ENCODE measurements at regions not wholly inside any gene's neighbourhood (a gene's known extent, or its start where the extent isn't known, plus 50 kb on each side); places are given as distances from the start of the nearest gene placed in this dataset.
A peak's percentile ranks its signal among the peaks of the same experiment; 100 is the strongest.

GRCh38 chr11:104614117-104614680 is 284.1 kb downstream of the CASP12 start:
- POLR2A ChIA-PET, result interaction anchor here (0.6 kb wide), 1 partner anchor 186 kb away, joined by 3 read pairs; no protein-coding TSS in a partner anchor
- H3K4me1 ChIP-seq (ENCODE audit: insufficient read depth, low read length), result peaks cover 3% of the 10 kb centered on the region
- CTCF ChIA-PET, result no interaction called here
- no peaks in the 10 kb centered on the region for H3K36me3 ChIP-seq (ENCODE audit: insufficient read depth, low read length)
- H3K36me3 Mint-ChIP-seq (ENCODE audit: low read depth), result no peaks in the 10 kb centered on the region
- H3K27me3 Mint-ChIP-seq, result no peaks in the 10 kb centered on the region
- ATAC-seq (ENCODE audit: poor library complexity), result no peak
- no peak overlapping the region for H3K27ac ChIP-seq (ENCODE audit: low read depth in 1 of 2, low read length in 2 of 2)
- no peak for TF ChIP-seq CTCF (IDR thresholded peaks at IDR 0.05)
- intact Hi-C loops (cut with DNase I, micrococcal nuclease), result no loop called here
- no peaks in the 10 kb centered on the region for H3K27me3 ChIP-seq (ENCODE audit: control insufficient read depth in 1 of 2, insufficient read depth in 2 of 2, low read length in 2 of 2)
- H3K4me3 ChIP-seq (ENCODE audit: low read length), result no peak overlapping the region
- peaks cover 3% of the 10 kb centered on the region for H3K9me3 Mint-ChIP-seq
- no peak overlapping the region for H3K4me3 Mint-ChIP-seq
- no peaks in the 10 kb centered on the region for H3K9me3 ChIP-seq (ENCODE audit: control insufficient read depth in 1 of 2, insufficient read depth in 1 of 2, low read length in 2 of 2)
- peaks cover 9% of the 10 kb centered on the region for H3K4me1 Mint-ChIP-seq (ENCODE audit: low read depth)
- no peak overlapping the region for H3K27ac Mint-ChIP-seq
- no peak for DNase-seq

- Histone ChIP-seq H3K4me3 (ENCODE audit: low read length) (no peak overlapping the region), H3K36me3 (ENCODE audit: insufficient read depth, low read length) (no peaks in the 10 kb centered on the region), H3K27ac (ENCODE audit: low read depth in 1 of 2, low read length in 2 of 2) (no peak overlapping the region), H3K9me3 (ENCODE audit: control insufficient read depth in 1 of 2, insufficient read depth in 1 of 2, low read length in 2 of 2) (no peaks in the 10 kb centered on the region), H3K27me3 (ENCODE audit: control insufficient read depth in 1 of 2, insufficient read depth in 2 of 2, low read length in 2 of 2) (no peaks in the 10 kb centered on the region), H3K4me1 (ENCODE audit: insufficient read depth, low read length) (peaks cover 3% of the 10 kb centered on the region)
- POLR2A ChIA-PET, result interaction anchor here (0.7 kb wide), 1 partner anchor 94 kb away, joined by 3 read pairs; no protein-coding TSS in a partner anchor
- H3K27ac Mint-ChIP-seq, result no peak overlapping the region
- no peaks in the 10 kb centered on the region for H3K36me3 Mint-ChIP-seq (ENCODE audit: low read depth)
- TF ChIP-seq CTCF (IDR thresholded peaks at IDR 0.05), result no peak
- H3K4me3 Mint-ChIP-seq, result no peak overlapping the region
- no peaks in the 10 kb centered on the region for H3K27me3 Mint-ChIP-seq
- peaks cover 11% of the 10 kb centered on the region for H3K4me1 Mint-ChIP-seq (ENCODE audit: low read depth)
- no peak for ATAC-seq (ENCODE audit: poor library complexity)
- DNase-seq, result no peak
- CTCF ChIA-PET, result no interaction called here
- no peaks in the 10 kb centered on the region for H3K9me3 Mint-ChIP-seq
- intact Hi-C loops (cut with DNase I, micrococcal nuclease), result no loop called here
These were observed 287.6 kb downstream of the CASP12 start for GRCh38 chr11:104610635-104611034.

- POLR2A ChIA-PET, result interaction anchor here (0.6 kb wide), 3 partner anchors 163 to 1399 kb away, joined by 3 read pairs; no protein-coding TSS in a partner anchor
- Mint-ChIP-seq H3K27me3 (no peaks in the 10 kb centered on the region), H3K4me3 (no peak overlapping the region), H3K36me3 (ENCODE audit: low read depth) (no peaks in the 10 kb centered on the region), H3K4me1 (ENCODE audit: low read depth) (peaks cover 11% of the 10 kb centered on the region), H3K9me3 (no peaks in the 10 kb centered on the region), H3K27ac (no peak overlapping the region)
- CTCF ChIA-PET, result interaction anchor here (0.6 to 1.6 kb wide), 4 partner anchors 13 to 308 kb away, joined by 3 to 9 read pairs (median 4); no protein-coding TSS in a partner anchor
- DNase-seq, result peak in 13 of 14 experiments; percentile 7 to 73 (median 28)
- ATAC-seq (ENCODE audit: poor library complexity), result peak; percentile 99
- no peak overlapping the region for H3K27ac ChIP-seq (ENCODE audit: low read depth in 1 of 2, low read length in 2 of 2)
- peaks cover 3% of the 10 kb centered on the region for H3K4me1 ChIP-seq (ENCODE audit: insufficient read depth, low read length)
- intact Hi-C loops (cut with DNase I, micrococcal nuclease), result loop anchor here (1.0 to 10.0 kb wide), 5 partner anchors 335 to 1253 kb away; no protein-coding TSS in a partner anchor
- no peaks in the 10 kb centered on the region for H3K9me3 ChIP-seq (ENCODE audit: control insufficient read depth in 1 of 2, insufficient read depth in 1 of 2, low read length in 2 of 2)
- H3K4me3 ChIP-seq (ENCODE audit: low read length), result no peak overlapping the region
- H3K36me3 ChIP-seq (ENCODE audit: insufficient read depth, low read length), result no peaks in the 10 kb centered on the region
- peak; percentile 85 for TF ChIP-seq CTCF (IDR thresholded peaks at IDR 0.05)
- no peaks in the 10 kb centered on the region for H3K27me3 ChIP-seq (ENCODE audit: control insufficient read depth in 1 of 2, insufficient read depth in 2 of 2, low read length in 2 of 2)
These were observed 288.8 kb downstream of the CASP12 start for GRCh38 chr11:104609311-104610085.

Measured in CD4-positive, alpha-beta T cell (primary cell).